ENCODE measurements at regions not wholly inside any gene's neighbourhood (a gene's known extent, or its start where the extent isn't known, plus 50 kb on each side); places are given as distances from the start of the nearest gene placed in this dataset.

DNA sequence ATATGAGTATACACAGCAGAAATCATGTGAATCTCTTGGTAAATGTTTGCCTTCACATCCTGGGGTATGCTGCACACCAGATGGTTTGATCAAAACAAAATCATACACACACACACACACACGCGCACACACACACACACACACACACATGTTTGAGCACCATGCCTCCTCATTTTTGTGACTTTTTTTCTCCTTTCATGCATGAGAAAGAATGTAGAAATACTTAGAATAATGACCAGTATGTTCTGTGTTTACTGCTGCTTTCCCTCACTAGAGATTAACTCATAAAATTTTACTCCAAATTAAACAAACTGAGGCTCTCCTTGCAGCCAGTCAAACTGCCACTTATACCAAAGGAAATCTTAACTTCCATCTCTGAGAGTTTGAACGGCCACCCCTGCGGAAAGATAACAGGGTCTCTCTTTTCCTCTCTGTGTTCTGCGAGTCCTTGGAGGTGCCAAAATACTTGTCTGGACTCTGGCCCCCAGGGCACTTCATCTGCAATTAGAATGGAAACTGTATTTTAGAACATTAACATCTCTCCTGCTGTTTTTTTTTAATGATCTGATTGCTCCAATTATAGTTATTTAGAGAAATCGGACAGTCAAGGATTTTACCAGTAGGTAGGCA is 320.8 kb upstream of the NFE2L3 start:
- Mint-ChIP-seq H3K9me3 (no peaks in the 10 kb centered on the region), H3K27ac (no peak overlapping the region), H3K4me3 (no peak overlapping the region), H3K36me3 (ENCODE audit: low read depth) (no peaks in the 10 kb centered on the region), H3K27me3 (peaks cover 8% of the 10 kb centered on the region), H3K4me1 (ENCODE audit: low read depth) (no peaks in the 10 kb centered on the region)
- DNase-seq, result no peak
- TF ChIP-seq, protein P1, sequence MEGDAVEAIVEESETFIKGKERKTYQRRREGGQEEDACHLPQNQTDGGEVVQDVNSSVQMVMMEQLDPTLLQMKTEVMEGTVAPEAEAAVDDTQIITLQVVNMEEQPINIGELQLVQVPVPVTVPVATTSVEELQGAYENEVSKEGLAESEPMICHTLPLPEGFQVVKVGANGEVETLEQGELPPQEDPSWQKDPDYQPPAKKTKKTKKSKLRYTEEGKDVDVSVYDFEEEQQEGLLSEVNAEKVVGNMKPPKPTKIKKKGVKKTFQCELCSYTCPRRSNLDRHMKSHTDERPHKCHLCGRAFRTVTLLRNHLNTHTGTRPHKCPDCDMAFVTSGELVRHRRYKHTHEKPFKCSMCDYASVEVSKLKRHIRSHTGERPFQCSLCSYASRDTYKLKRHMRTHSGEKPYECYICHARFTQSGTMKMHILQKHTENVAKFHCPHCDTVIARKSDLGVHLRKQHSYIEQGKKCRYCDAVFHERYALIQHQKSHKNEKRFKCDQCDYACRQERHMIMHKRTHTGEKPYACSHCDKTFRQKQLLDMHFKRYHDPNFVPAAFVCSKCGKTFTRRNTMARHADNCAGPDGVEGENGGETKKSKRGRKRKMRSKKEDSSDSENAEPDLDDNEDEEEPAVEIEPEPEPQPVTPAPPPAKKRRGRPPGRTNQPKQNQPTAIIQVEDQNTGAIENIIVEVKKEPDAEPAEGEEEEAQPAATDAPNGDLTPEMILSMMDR (IDR thresholded peaks at IDR 0.05), result no peak
- ChIA-PET CTCF (no interaction called here), POLR2A (no interaction called here)
- ATAC-seq, result no peak
- intact Hi-C loops (cut with micrococcal nuclease), result no loop called here

DNA sequence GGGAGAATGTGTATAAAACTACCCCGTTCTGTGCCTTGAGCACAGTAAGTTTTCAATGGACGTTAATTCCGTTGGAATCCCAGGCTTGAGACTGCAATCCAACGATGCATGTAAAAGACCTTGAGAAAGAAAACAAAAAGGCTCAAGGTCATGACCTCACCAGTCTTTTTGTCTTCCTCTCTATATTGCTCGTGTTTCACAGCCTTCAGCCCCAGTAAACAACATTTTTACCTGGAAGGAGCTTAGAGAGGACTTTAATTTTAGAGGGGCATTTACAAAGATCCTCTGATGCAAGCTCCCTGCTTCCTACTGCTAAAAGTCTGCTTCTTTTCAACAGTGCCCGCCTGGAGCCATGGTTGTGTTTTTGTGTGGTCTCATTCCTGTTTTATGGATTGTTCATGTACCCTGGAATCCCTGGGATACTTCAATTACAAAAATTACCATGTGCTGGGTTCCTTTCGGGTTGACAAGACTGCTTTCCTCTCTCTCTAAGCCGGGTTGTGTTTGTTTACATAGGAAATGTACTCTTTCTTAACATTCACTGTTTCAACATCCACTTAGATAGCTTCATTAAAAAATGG is 320.1 kb upstream of the NFE2L3 start:
- TF ChIP-seq, protein P1 (IDR thresholded peaks at IDR 0.05), result no peak
- Mint-ChIP-seq H3K9me3 (no peaks in the 10 kb centered on the region), H3K27me3 (peaks cover 11% of the 10 kb centered on the region), H3K27ac (no peak overlapping the region), H3K4me1 (ENCODE audit: low read depth) (no peaks in the 10 kb centered on the region), H3K36me3 (ENCODE audit: low read depth) (no peaks in the 10 kb centered on the region), H3K4me3 (no peak overlapping the region)
- ChIA-PET POLR2A (interaction anchor here (0.5 kb wide), 1 partner anchor 16 kb away, joined by 4 read pairs; no protein-coding TSS in a partner anchor), CTCF (no interaction called here)
- intact Hi-C loops (cut with micrococcal nuclease), result no loop called here
- no peak for ATAC-seq
- DNase-seq, result no peak

DNA sequence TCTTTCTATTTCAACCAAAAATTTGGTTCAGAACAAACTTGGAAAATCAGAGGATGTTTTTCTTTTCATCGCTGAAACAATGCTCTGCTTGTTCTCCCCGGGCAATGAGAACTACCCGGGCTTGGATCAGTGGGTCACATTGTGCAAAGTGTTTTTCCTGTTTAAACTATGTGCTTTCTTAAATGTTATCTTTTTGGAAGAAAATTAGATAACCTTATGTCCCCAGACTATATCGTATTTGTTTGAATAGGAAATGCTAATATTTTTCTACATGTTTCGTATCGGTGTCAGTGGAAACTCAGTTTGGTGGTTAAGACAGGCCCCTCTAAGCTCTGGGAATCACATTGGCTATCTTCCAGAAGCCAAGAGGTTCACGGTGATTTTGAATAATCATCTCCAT is 319.5 kb upstream of the NFE2L3 start:
- DNase-seq (no peak), ATAC-seq (no peak)
- Mint-ChIP-seq H3K27me3 (peaks cover 14% of the 10 kb centered on the region), H3K4me1 (ENCODE audit: low read depth) (no peaks in the 10 kb centered on the region), H3K36me3 (ENCODE audit: low read depth) (no peaks in the 10 kb centered on the region), H3K9me3 (no peaks in the 10 kb centered on the region), H3K27ac (no peak overlapping the region), H3K4me3 (no peak overlapping the region)
- ChIA-PET CTCF (no interaction called here), POLR2A (no interaction called here)
- intact Hi-C loops (cut with micrococcal nuclease), result no loop called here
- TF ChIP-seq, protein P1 (IDR thresholded peaks at IDR 0.05), result no peak

DNA sequence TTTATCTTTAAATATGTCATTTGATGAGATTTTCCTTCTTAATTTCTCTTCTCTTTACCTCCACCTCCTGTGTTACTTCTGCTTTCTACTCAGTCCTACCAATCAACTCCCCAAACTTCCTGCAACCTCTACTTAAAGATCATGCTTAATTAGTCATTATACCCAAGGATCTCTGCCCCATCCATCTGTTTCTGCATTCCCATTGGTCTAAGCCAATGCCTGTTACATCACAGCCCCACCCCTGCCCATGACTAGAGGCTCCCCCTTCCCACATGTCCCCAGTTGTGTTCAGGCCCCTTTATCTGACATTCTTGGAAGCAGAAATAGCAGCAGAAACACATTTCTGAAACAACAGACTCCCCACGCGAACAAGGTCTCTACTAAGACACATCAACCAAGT is 319.1 kb upstream of the NFE2L3 start:
- Mint-ChIP-seq H3K4me1 (ENCODE audit: low read depth) (no peaks in the 10 kb centered on the region), H3K27me3 (peaks cover 14% of the 10 kb centered on the region), H3K27ac (no peak overlapping the region), H3K4me3 (no peak overlapping the region), H3K9me3 (no peaks in the 10 kb centered on the region), H3K36me3 (ENCODE audit: low read depth) (no peaks in the 10 kb centered on the region)
- POLR2A ChIA-PET, result no interaction called here
- intact Hi-C loops (cut with micrococcal nuclease), result no loop called here
- CTCF ChIA-PET, result no interaction called here
- ATAC-seq, result no peak
- DNase-seq, result no peak
- TF ChIP-seq, protein P1 (IDR thresholded peaks at IDR 0.05), result no peak

DNA sequence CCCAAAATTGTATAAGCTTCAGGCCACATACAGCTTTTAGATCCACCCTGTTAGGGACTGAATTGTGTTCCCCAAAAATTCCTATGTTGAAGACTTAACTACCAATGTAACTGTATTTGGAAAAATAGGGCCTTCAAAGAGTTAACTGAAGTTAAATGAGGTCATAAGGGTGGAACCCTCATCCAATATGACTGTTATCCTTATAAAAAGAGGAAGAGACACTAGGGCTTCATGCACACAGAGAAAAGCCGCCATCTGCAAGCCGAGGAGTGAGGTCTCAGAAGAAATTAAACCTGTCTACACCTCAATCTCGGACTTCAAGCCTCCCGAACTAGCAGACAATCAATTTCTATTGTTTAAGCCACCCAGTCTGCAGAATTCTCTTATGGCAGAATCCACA is 317.9 kb upstream of the NFE2L3 start:
- TF ChIP-seq, protein P1 (IDR thresholded peaks at IDR 0.05), result no peak
- Mint-ChIP-seq H3K4me1 (ENCODE audit: low read depth) (no peaks in the 10 kb centered on the region), H3K9me3 (no peaks in the 10 kb centered on the region), H3K27ac (no peak overlapping the region), H3K36me3 (ENCODE audit: low read depth) (no peaks in the 10 kb centered on the region), H3K27me3 (peaks cover 17% of the 10 kb centered on the region), H3K4me3 (no peak overlapping the region)
- no peak for DNase-seq
- POLR2A ChIA-PET, result interaction anchor here (1.0 kb wide), 1 partner anchor 11 kb away, joined by 3 read pairs; no protein-coding TSS in a partner anchor
- CTCF ChIA-PET, result no interaction called here
- intact Hi-C loops (cut with micrococcal nuclease), result no loop called here
- ATAC-seq, result no peak

All from activated CD8-positive, alpha-beta T cell treated with anti-CD3 and anti-CD28 coated beads for 36 hours (primary cell).